CD4-positive, alpha-beta T cell treated with Interleukin-15 for 1 hour (primary cell): ENCODE measurements at regions not wholly inside any gene's neighbourhood (a gene's known extent, or its start where the extent isn't known, plus 50 kb on each side); places are given as distances from the start of the nearest gene placed in this dataset.

Experiments
- DNase-seq: peaks from one replicate; pipeline ENCODE4 v3.0.0-alpha.2; 2020

DNA sequence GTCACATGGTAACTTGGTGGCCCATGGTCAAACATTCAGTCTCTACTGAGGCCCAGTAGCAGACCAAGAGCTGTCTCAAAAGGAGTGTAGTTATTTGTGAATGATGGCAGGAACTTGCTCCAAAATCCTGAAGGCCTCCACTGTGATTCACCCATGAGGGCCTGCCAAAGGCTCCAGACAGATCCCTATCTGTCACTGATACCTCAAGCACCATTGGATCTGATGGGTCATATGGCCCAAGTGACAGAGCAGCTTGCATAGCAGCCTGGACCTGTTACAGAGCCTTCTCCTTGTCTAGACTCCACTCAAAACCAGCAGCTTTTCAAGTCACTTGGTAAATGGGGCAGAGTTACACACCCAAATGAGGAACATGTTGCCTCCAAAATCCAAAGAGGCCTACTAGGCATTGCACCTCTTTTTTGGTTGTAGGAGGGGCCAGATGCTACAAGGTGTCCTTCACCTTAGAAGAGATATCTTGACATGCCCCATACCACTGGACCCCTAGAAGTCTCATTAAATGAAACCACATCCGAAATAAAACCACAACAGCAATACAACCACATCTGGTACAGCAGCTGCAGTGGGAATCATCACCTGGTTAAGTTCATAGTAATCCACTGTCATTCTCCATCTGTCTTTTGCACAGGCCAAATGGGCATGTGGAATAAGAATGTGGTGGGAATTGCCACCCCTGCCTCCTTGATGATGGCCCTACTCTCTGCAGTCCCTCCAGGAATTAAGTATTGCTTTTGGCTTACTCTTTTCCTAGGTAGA lies 150.4 kb upstream of the MAX start:
- no peak for DNase-seq

GRCh38 chr14:65255029-65255545 lies 152.8 kb upstream of the MAX start:
- DNase-seq = no peak

DNA sequence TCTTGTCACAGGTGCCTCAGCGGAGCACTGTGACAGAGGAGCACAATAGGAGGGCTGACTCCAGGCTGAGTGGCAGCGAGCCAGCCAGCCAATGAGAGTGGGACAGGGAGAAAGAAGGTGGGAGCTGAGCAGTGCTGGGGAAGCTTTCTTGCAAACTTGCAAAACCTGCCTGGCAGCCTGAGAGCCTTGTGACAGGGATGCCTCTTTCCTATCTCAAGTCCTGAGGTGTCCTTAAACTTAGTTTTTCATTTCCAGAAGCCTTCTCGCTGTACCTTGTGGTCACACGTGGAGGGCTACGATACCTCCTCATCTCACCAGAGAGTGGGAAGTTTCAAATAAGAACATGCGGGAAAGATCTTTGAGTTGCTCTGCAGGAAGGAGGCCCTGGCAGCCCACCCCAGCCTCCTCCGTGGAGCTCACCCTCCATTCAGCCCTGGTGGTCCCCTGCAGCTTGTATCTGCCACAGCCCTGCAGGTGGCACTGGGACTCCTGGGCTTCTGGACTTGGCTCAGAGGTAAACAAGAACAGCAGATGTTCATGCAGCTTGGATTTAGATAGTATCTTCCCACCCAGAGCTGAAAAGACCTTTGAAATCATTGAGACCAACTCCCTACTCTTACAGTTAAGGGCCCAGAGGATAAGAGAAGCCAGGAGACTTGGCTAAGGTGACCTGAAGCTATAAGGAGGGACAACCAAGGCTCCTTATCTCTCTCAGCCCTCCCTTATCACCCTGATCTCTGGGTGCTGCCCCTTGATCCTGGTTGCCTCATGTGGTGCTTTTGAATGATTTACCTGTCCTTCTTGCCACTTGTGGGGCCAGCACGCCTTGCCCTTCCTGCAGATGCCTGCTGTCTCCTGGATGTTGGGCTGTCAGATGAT lies 153.5 kb upstream of the MAX start:
- DNase-seq = no peak

DNA sequence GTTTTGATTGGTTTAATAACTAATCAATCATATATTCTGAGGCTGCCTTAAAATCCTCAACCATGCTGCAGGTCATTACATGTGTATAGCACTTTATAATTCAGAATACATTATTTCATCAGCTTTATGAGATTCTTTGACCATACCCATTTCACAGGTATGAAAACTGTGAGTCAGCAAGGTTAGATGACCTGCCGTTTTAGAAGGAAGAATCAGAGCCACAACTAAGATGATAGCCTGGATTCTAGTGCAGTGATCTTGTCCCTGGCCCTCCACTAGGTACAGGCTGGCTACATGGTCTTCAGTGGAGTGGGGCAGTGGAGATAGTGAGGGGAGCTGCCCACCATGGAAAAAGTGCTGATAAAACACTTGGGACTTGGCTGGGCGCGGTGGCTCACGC lies 154.4 kb upstream of the MAX start:
- DNase-seq = no peak

DNA sequence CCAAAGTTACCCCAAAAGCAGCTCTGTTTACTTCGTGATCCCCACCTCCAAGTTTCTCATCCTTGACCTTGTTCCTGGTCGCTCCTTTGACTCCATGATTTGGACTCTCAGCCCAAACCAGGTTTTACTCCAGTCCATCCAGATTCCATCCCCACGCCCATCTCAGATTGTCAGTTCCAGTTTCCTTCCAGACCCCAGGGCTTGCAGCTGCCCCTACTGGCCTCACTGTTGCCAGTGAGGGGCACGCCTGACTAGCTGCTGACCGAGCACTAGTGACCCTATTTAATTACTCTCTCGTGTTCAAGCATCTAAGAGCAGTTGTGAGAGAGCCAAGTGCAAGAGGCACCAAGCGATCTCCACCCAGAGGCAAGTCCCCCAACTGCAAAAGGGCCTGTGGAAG lies 155.1 kb upstream of the FUT8 start:
- DNase-seq = no peak

GRCh38 chr14:65258391-65258790 lies 154.1 kb upstream of the FUT8 start:
- DNase-seq = no peak

DNA sequence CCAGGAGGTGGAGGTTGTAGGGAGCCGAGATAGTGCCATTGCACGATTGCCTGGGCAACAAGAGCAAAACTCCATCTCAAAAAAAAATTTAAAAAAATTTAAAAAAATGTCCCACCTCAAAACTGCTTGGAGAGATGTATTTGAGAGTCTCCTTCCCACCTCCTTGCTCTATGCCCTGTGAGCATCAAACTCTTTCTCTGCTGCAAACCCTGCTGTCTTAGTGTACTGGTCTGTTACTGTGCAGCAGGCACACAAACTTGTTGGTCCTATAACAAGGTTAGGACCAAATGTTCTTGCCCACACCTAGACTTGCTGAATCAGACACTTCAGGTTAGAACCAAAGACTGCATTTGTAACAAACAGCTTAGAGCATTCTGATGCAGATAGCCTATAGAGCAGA lies 153.5 kb upstream of the FUT8 start:
- DNase-seq = no peak

GRCh38 chr14:65260786-65261185 lies 151.7 kb upstream of the FUT8 start:
- DNase-seq = no peak

DNA sequence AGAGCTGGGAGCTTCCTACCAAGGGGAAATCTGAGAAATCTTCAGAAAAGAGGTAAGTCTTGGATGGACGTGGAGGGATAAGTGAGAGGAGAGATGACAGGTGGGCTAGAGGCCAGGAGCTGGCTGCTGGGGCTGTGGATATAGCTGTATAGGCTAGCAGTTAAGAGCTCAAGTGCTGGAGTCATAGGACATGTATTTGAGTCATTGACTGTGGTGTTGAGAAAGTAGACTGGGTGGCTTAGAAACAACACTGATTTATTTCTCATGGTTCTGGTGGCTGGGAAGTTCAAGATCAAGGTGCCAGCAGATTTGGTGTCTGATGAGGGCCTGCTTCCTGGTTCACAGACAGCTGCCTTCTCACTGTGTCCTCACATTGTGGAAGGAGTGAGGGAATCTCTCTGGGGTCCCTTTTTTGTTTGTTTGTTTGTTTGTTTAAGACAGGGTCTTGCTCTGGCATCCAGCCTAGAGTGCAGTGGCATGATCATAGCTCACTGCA lies 151.1 kb upstream of the FUT8 start:
- no peak for DNase-seq

GRCh38 chr14:65261946-65262345 lies 150.6 kb upstream of the FUT8 start:
- no peak for DNase-seq

- DNase-seq = no peak
Observed at GRCh38 chr14:65263177-65263788, 149.2 kb upstream of the FUT8 start.

- no peak for DNase-seq
Observed at GRCh38 chr14:65267856-65268255, 144.7 kb upstream of the FUT8 start.

GRCh38 chr14:65268594-65268993 lies 143.9 kb upstream of the FUT8 start:
- no peak for DNase-seq

- no peak for DNase-seq
Observed at GRCh38 chr14:65269732-65270131, 142.8 kb upstream of the FUT8 start.

- DNase-seq = no peak
Observed at GRCh38 chr14:65277027-65277426, 135.5 kb upstream of the FUT8 start.

GRCh38 chr14:65277580-65278270 lies 134.8 kb upstream of the FUT8 start:
- no peak for DNase-seq

- no peak for DNase-seq
Observed at GRCh38 chr14:65278589-65278988, 133.9 kb upstream of the FUT8 start.

GRCh38 chr14:65279510-65279909 lies 133.0 kb upstream of the FUT8 start:
- no peak for DNase-seq

DNA sequence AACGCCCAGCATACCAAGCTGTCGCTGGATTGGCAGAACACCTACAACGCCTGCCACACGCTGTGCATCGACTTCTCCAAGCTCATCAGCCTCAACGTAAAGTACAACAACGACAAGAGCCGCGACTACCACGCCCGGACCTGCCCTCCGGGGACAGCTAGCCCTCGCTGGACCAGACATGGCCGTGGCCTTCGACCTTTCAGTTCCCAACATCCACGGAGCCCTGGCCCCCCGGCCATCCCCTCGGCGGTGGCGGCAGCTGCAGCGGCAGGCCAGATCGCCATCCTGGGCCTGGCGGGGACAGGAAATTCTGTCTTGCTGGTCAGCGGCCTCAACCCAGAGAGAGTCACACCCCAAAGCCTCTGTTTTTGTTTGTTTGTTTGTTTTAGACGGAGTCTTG lies 132.6 kb upstream of the FUT8 start:
- no peak for DNase-seq

- DNase-seq = no peak
Observed at GRCh38 chr14:65280653-65281052, 131.9 kb upstream of the FUT8 start.

DNA sequence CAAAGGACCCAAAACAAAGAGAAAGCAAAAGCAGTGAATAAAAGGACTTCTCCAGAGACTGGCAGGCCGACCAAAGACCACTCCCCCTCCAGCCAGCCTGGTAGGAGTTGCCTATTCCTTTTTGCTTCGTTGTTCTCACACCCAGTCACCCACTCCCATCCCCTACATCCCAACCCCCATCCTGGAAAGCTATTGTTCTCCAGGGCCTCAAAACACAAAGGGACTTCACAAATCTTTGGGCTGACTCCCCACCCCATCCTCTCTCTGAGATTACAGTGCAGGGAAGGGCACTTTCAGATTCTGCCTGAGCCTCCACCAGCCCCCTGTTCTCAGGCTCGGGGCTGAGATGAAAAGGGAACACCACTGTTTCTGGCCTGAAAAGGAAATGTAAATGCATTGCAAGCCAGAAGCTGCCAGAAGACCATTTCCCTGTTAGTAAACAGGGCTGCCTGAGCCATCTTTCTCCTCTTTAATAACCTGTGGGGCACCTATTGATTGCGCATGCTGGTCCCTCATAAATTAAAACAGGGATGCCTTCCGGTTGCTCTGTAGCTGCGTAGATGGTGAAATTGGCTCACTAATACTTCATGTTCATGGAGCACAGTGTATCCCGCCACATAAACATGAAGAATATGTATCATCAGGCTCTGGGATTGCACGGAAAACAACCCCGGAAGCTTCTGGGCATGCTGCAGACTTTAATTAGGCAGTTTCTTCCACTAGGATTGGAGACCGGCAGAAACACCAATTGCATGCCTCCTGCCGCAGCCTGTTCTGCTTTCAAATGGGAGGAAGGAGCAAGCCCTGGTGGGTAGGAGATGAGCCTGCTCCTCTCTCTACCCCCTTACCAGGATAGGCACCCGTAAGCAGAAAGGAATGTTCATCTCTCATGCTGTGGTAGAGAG lies 130.3 kb upstream of the FUT8 start:
- DNase-seq = no peak

DNA sequence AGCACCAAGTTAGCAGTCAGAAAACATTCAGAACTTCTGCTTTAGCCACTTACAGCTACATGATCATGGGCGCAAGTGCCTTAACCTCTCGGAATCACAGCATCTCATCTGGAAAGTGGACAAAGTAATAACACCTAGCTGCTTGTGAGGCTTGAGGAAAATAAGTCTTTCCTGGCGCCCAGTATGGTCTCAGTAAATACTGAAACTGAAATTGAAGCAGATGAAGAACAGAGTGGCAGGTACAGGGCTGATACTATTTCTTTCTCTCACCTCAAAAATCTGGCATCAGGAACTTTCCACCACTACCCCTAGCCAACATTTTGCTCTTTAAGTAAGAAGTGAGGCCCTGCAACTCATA lies 129.7 kb upstream of the FUT8 start:
- no peak for DNase-seq
